ENCODE measurements at regions not wholly inside any gene's neighbourhood (a gene's known extent, or its start where the extent isn't known, plus 50 kb on each side); places are given as distances from the start of the nearest gene placed in this dataset.
"Not testable (repeated sequence)": the region's sequence is repeated elsewhere in the genome, so short reads cannot be mapped to it uniquely, and the experiment has no call there.

DNA sequence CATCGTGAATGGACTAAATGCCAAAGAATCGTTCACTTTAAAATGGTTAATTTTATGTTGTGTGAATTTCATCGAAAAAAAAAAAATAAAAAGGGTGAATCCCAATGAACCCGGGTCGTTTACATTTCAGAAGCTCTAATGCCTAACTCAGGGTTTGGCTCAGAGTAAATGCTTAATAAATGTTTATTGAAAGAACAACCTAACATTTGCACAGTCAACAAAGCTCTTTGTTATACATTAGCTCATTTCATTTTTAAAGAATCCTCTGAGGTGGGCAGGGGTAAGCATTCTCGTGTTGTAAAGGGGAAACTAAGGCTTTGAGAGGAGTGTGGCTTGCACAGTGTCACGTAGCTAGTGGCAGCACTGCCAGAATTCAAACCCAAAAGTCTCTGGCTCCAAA is 109.5 kb downstream of the RPLP1 start:
- Histone ChIP-seq H3K9me2 (replicated peaks; ENCODE audit: control insufficient read depth, low read length) (no peaks in the 10 kb centered on the region), H3F3A (ENCODE audit: control insufficient read depth, insufficient read depth) (no peaks in the 10 kb centered on the region), H3K27me3 (ENCODE audit: control insufficient read depth, low read length) (peaks cover 14% of the 10 kb centered on the region), H3K27ac (ENCODE audit: low read depth, low read length) (no peak overlapping the region), H3K36me3 (ENCODE audit: control insufficient read depth, low read length) (no peaks in the 10 kb centered on the region), H3K79me2 (ENCODE audit: control insufficient read depth, low read length) (no peaks in the 10 kb centered on the region), H3K4me3 (ENCODE audit: low read length) (no peak overlapping the region), H3K4me1 (ENCODE audit: control insufficient read depth, low read length) (no peaks in the 10 kb centered on the region), H3K9me3 (ENCODE audit: control insufficient read depth, insufficient read depth, low read length) (no peaks in the 10 kb centered on the region), H4K20me1 (ENCODE audit: control insufficient read depth, insufficient read depth, low read depth, low read length) (no peaks in the 10 kb centered on the region), H3K4me2 (ENCODE audit: low read length) (no peak overlapping the region)
- no peak for TF ChIP-seq EZH2phosphoT487 (IDR thresholded peaks at IDR 0.05; ENCODE audit: borderline replicate concordance, low read length)
- TF ChIP-seq CTCF (IDR thresholded peaks at IDR 0.05; ENCODE audit: low read depth, low read length, poor library complexity, severe bottlenecking): no peak

DNA sequence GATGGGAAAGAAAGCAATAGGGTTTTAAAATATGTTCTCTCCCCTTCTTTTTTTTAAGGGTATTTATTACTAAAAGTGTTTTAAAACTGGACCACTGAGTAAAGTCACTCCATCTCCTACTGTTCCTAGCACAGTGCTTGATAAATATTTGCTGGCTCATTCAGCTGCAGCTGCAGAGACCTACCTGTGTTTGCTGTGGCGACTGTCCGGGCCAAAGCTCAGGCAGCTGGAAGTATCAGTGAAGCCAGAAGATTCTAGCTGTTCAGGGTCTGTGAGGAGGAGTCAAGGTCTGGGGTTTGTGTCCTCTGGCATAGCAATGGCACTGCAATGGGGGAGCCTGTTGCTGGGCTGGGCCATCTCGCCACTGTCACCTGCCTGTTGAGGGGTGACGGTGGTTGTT is 109.9 kb downstream of the RPLP1 start:
- Histone ChIP-seq H3K27me3 (ENCODE audit: control insufficient read depth, low read length) (peaks cover 11% of the 10 kb centered on the region), H3K79me2 (ENCODE audit: control insufficient read depth, low read length) (no peaks in the 10 kb centered on the region), H4K20me1 (ENCODE audit: control insufficient read depth, insufficient read depth, low read depth, low read length) (no peaks in the 10 kb centered on the region), H3K9me2 (replicated peaks; ENCODE audit: control insufficient read depth, low read length) (no peaks in the 10 kb centered on the region), H3F3A (ENCODE audit: control insufficient read depth, insufficient read depth) (no peaks in the 10 kb centered on the region), H3K4me2 (ENCODE audit: low read length) (no peak overlapping the region), H3K36me3 (ENCODE audit: control insufficient read depth, low read length) (no peaks in the 10 kb centered on the region), H3K27ac (ENCODE audit: low read depth, low read length) (no peak overlapping the region), H3K4me1 (ENCODE audit: control insufficient read depth, low read length) (no peaks in the 10 kb centered on the region), H3K9me3 (ENCODE audit: control insufficient read depth, insufficient read depth, low read length) (no peaks in the 10 kb centered on the region), H3K4me3 (ENCODE audit: low read length) (no peak overlapping the region)
- TF ChIP-seq EZH2phosphoT487 (IDR thresholded peaks at IDR 0.05; ENCODE audit: borderline replicate concordance, low read length) (no peak), CTCF (IDR thresholded peaks at IDR 0.05; ENCODE audit: low read depth, low read length, poor library complexity, severe bottlenecking) (no peak)

DNA sequence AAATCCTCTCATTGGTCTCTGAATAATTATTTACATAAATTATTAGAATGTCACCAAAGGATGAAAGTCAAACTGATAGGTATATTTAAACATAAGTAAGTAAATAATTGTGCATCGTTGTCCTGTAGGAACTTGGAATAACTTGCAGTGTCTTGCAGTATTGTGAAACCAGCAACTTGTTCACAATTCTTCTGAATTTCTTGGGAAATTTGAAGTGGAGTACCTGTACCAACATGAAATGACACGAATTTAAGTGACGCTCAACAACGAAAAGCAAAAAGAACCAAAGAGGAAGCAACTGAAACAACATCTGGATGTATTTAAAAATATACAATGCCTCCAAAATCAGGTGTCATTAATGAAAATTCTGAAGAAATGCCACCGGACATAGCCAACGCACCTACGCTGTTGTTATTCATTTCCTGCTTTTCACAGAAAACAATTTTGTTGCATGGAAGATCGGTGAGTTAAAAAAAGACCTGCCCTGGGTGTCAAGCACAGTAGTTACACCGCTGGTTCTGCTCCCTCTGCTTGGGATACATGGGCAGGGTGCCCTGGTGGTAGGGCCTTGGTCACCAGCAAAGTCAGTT is 112.5 kb downstream of the RPLP1 start:
- Histone ChIP-seq H3K36me3 (ENCODE audit: control insufficient read depth, low read length) (no peaks in the 10 kb centered on the region), H3K4me3 (ENCODE audit: low read length) (no peak overlapping the region), H3K9me3 (ENCODE audit: control insufficient read depth, insufficient read depth, low read length) (no peaks in the 10 kb centered on the region), H4K20me1 (ENCODE audit: control insufficient read depth, insufficient read depth, low read depth, low read length) (no peaks in the 10 kb centered on the region), H3F3A (ENCODE audit: control insufficient read depth, insufficient read depth) (no peaks in the 10 kb centered on the region), H3K4me1 (ENCODE audit: control insufficient read depth, low read length) (no peaks in the 10 kb centered on the region), H3K9me2 (replicated peaks; ENCODE audit: control insufficient read depth, low read length) (no peaks in the 10 kb centered on the region), H3K79me2 (ENCODE audit: control insufficient read depth, low read length) (no peaks in the 10 kb centered on the region), H3K27me3 (ENCODE audit: control insufficient read depth, low read length) (peaks cover 9% of the 10 kb centered on the region), H3K4me2 (ENCODE audit: low read length) (no peak overlapping the region), H3K27ac (ENCODE audit: low read depth, low read length) (no peak overlapping the region)
- TF ChIP-seq EZH2phosphoT487 (IDR thresholded peaks at IDR 0.05; ENCODE audit: borderline replicate concordance, low read length) (no peak), CTCF (IDR thresholded peaks at IDR 0.05; ENCODE audit: low read depth, low read length, poor library complexity, severe bottlenecking) (no peak)

- not testable (repeated sequence) for H3K79me2 ChIP-seq (ENCODE audit: control insufficient read depth, low read length); H3K9me2 ChIP-seq (replicated peaks; ENCODE audit: control insufficient read depth, low read length); H3F3A ChIP-seq (ENCODE audit: control insufficient read depth, insufficient read depth); H3K36me3 ChIP-seq (ENCODE audit: control insufficient read depth, low read length); H3K27me3 ChIP-seq (ENCODE audit: control insufficient read depth, low read length); H3K9me3 ChIP-seq (ENCODE audit: control insufficient read depth, insufficient read depth, low read length); H3K4me3 ChIP-seq (ENCODE audit: low read length); H3K4me1 ChIP-seq (ENCODE audit: control insufficient read depth, low read length); H3K4me2 ChIP-seq (ENCODE audit: low read length); H4K20me1 ChIP-seq (ENCODE audit: control insufficient read depth, insufficient read depth, low read depth, low read length); H3K27ac ChIP-seq (ENCODE audit: low read depth, low read length)
These were observed 114.7 kb downstream of the RPLP1 start for GRCh38 chr15:69567238-69567760.

Data from DOHH2 (cell line).